ENCODE measurements at regions not wholly inside any gene's neighbourhood (a gene's known extent, or its start where the extent isn't known, plus 50 kb on each side); places are given as distances from the start of the nearest gene placed in this dataset.

DNA sequence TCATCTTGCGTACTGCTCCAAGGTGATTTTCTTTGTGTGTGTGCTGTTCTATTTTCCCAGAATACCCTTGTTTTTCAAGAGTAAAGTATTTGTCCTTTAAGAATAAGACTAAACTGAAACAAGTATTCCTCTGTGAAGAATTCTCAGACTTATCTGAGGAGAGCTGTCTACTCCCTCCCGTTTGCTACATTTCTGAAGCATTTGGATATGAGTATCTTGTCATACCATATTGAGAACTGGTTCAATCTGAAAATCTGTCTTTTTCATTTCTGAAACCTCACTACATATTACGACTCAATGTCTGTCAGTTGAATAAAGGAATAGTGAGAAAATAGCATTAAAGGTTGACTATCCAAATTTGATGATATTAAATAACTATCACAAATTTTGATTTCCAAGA is 159.4 kb downstream of the PMAIP1 start:
- H3K4me3 ChIP-seq (ENCODE audit: low read depth, low read length), result no peak overlapping the region
- H3K36me3 ChIP-seq (ENCODE audit: insufficient read depth), result no peaks in the 10 kb centered on the region
- DNase-seq (ENCODE audit: extremely low spot score), result no peak
- 86% methylated on average over 3 of the region's 3 CpGs for WGBS
- H3K4me1 ChIP-seq (ENCODE audit: insufficient read depth), result no peaks in the 10 kb centered on the region
- H3K27ac ChIP-seq (ENCODE audit: low read depth), result no peak overlapping the region

DNA sequence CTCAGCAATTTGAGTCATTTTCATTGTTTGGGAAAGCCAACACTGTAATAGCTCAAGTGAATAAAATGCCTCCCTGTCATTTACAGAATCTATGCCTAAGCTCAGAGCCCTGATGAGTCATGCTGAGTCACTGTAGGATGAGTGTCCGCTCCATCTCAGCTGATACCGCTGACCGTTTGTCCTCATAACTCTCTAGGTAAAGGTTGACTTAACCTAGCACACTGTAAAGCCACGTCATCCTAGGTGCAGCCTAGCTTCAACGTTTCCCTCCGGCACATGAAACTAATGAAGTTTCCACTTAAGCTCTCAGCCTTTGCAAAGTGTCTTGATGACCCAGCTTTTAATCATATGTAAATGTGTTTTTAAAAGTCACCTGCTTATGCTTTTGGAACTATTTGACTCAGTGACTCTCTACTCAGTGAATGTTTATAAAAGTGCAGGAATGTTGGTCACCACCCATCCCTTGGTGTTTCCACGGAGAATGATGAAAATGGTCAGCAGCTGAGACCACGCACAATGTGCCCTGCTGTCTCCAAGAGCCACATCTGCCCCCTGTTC is 154.0 kb downstream of the PMAIP1 start:
- DNase-seq (ENCODE audit: extremely low spot score), result no peak
- Histone ChIP-seq H3K4me3 (ENCODE audit: low read depth, low read length) (no peak overlapping the region), H3K27ac (ENCODE audit: low read depth) (no peak overlapping the region), H3K36me3 (ENCODE audit: insufficient read depth) (no peaks in the 10 kb centered on the region), H3K4me1 (ENCODE audit: insufficient read depth) (no peaks in the 10 kb centered on the region)
- 70% methylated on average over 8 of the region's 8 CpGs for WGBS

DNA sequence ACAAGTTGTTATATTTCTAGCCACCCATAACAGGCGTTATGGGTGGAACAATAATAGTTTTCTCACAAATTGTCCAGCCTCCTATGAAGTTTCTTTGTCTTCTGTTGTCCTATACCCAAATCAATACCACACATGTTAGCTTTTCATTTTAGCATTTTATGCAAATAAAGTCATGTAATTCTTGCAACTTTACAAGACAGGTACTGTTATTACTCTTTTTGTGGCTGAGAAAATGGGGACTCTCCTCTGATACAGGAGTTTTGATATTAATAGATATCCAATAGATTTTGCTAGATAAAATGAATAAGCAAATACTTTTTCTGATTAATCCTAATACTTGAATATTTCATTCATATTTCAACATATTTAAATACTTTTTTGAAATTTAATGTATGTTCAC is 151.0 kb downstream of the PMAIP1 start:
- 92% methylated on average over 1 of the region's 1 CpG for WGBS
- Histone ChIP-seq H3K4me3 (ENCODE audit: low read depth, low read length) (no peak overlapping the region), H3K4me1 (ENCODE audit: insufficient read depth) (no peaks in the 10 kb centered on the region), H3K36me3 (ENCODE audit: insufficient read depth) (no peaks in the 10 kb centered on the region), H3K27ac (ENCODE audit: low read depth) (no peak overlapping the region)
- no peak for DNase-seq (ENCODE audit: extremely low spot score)

DNA sequence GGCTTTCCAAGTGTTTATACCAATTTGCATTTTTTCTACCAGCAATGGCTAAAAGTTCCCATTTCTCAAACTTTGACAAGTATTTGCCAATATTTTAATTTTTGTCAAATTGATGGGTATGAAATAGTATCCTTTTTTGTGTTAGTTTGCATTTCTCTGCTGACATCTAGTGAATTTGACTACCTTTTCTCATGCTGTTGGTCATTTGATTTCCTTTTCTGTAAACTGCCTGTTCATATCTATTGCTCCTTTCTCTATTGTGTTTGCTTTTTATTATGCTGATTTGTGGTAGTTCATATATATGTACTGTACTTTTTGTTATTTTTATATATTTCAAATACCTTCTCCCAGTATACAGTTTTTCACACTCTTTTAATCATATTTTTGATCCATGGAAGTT is 149.4 kb downstream of the PMAIP1 start:
- Histone ChIP-seq H3K4me3 (ENCODE audit: low read depth, low read length) (no peak overlapping the region), H3K36me3 (ENCODE audit: insufficient read depth) (no peaks in the 10 kb centered on the region), H3K4me1 (ENCODE audit: insufficient read depth) (no peaks in the 10 kb centered on the region), H3K27ac (ENCODE audit: low read depth) (no peak overlapping the region)
- no peak for DNase-seq (ENCODE audit: extremely low spot score)

DNA sequence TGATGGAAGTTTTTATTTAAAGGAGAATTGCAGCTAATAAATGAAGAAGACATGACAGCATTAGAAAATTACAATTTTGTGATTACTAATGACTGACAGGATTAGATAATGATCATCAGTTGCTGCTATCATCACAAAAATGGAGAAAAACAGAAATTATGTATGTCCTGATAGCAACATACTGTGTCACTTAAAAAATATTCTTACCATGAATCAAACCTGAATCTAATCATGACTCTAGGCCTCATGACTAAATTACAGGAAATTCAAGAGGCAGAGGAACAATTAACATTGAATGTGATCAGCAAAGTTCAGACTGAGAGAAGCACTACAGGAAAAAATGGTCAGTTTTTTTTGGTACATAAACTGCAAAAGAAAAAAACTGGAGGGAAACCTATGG is 147.8 kb downstream of the PMAIP1 start:
- no peak overlapping the region for H3K4me3 ChIP-seq (ENCODE audit: low read depth, low read length)
- H3K36me3 ChIP-seq (ENCODE audit: insufficient read depth), result no peaks in the 10 kb centered on the region
- H3K27ac ChIP-seq (ENCODE audit: low read depth), result no peak overlapping the region
- no peaks in the 10 kb centered on the region for H3K4me1 ChIP-seq (ENCODE audit: insufficient read depth)
- DNase-seq (ENCODE audit: extremely low spot score), result no peak

DNA sequence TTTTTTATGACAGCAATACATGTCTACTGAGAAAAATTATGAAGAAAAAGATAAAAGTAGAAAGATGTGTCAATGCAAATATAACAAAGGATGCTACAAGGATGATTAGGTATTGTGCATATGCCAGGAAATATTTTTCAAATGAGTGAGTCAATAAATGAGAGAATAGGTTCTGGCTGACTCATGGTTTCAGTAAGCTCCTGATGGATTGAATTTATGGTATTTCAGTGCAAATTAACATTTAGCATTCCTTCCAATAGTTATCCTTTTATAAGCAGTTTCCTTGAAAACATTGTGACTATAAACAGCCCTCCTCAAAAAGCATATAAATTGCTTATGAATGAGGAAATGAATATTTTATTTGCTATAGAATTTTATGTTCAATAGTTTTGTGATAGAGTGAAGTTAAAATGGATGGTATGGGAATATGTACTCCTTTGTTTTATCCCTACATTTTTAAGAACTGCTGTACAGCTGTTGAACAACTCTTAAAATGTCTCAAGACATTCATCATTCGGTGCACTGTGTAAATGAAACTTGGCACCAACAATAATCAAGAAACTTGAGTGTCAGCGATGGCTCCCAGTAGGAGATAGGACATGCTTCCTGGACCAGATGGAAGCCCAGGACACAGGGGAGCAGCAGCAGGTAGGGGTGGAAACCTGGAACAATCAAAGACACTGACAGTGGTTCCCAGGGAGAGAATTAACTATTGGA is 144.7 kb downstream of the PMAIP1 start:
- no peaks in the 10 kb centered on the region for H3K36me3 ChIP-seq (ENCODE audit: insufficient read depth)
- H3K27ac ChIP-seq (ENCODE audit: low read depth), result no peak overlapping the region
- DNase-seq (ENCODE audit: extremely low spot score), result no peak
- no peaks in the 10 kb centered on the region for H3K4me1 ChIP-seq (ENCODE audit: insufficient read depth)
- H3K4me3 ChIP-seq (ENCODE audit: low read depth, low read length), result no peak overlapping the region
- 82% methylated on average over 2 of the region's 2 CpGs for WGBS

DNA sequence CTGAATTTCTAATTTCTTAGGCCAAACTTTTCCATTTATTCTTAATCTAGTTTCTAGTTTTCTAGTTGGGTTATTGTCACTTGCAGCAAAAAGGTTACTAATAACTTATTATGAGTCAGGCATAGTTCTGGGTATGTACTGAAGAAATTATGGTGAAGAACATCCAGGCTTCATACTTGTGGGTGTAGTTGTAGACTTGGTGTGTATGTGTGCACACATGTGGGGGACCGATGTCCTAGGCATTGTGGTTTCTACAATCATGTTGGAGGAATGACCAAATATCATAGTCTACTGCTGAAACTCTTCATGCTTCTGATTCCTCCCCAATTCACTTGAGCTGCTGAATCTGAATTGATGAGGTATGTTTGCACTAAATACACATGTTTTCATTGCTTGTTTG is 141.2 kb downstream of the PMAIP1 start:
- DNase-seq (ENCODE audit: extremely low spot score), result no peak
- H3K27ac ChIP-seq (ENCODE audit: low read depth), result no peak overlapping the region
- 98% methylated on average over 1 of the region's 1 CpG for WGBS
- no peaks in the 10 kb centered on the region for H3K4me1 ChIP-seq (ENCODE audit: insufficient read depth)
- no peaks in the 10 kb centered on the region for H3K36me3 ChIP-seq (ENCODE audit: insufficient read depth)
- no peak overlapping the region for H3K4me3 ChIP-seq (ENCODE audit: low read depth, low read length)

DNA sequence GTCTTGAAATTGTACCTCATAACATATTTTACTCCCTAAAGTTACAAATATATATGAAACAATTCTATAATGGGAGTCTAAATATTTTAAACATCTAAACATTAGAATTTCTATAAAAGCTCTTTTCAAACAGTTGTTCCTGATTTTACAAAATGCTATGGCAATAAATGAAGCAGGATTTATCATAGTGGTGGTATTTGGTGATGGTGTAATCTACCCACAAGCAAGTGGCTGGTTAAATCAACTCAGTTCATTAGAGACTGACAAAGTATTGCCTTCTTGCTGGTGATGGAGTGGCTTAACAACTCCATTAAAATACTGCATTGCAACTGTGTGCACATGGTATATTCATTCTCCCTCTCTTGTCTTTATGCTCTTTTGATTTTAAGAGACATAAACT is 138.9 kb downstream of the PMAIP1 start:
- Histone ChIP-seq H3K27ac (ENCODE audit: low read depth) (no peak overlapping the region), H3K36me3 (ENCODE audit: insufficient read depth) (no peaks in the 10 kb centered on the region), H3K4me3 (ENCODE audit: low read depth, low read length) (no peak overlapping the region), H3K4me1 (ENCODE audit: insufficient read depth) (no peaks in the 10 kb centered on the region)
- DNase-seq (ENCODE audit: extremely low spot score), result no peak

DNA sequence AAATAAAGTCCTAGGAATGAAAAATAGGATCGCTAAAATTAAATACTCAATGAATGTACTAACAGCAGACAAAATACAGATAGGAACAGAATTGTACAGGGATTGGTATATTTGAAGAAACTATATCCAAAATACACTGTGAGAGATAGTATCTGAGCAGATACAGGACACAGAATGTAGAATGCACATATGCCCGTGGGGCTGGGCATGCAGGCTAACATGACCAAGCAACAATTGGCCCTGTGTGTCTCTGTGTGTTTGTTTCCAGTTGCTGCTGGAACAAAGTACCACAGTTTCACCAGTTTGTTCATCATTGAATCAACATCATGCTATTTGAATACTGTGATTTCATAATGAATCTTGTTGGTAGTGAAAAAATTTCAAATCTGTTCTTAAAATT is 127.6 kb downstream of the PMAIP1 start:
- no peak overlapping the region for H3K27ac ChIP-seq (ENCODE audit: low read depth)
- 68% methylated on average over 2 of the region's 2 CpGs for WGBS
- no peaks in the 10 kb centered on the region for H3K36me3 ChIP-seq (ENCODE audit: insufficient read depth)
- no peak overlapping the region for H3K4me3 ChIP-seq (ENCODE audit: low read depth, low read length)
- no peak for DNase-seq (ENCODE audit: extremely low spot score)
- H3K4me1 ChIP-seq (ENCODE audit: insufficient read depth), result no peaks in the 10 kb centered on the region

DNA sequence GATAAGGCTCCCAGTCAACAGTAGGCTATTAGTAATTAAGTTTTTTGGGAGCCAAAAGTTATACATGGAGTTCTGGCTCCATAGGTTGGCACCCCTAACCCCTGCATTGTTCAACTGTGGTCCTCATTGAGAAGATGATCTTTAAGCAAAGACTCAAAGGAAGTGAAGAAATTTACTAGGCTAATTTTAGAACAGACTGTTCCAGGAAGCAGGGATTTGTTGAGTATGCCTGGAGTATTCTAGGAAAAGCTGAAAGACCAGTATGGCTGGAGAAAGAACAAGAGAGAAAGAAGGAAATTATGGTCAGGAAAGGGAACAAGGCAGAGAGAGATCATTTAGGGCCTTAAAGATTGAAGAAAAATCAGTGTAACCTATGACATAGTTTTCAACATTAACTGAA is 125.1 kb downstream of the PMAIP1 start:
- Histone ChIP-seq H3K4me1 (ENCODE audit: insufficient read depth) (no peaks in the 10 kb centered on the region), H3K4me3 (ENCODE audit: low read depth, low read length) (no peak overlapping the region), H3K27ac (ENCODE audit: low read depth) (no peak overlapping the region), H3K36me3 (ENCODE audit: insufficient read depth) (no peaks in the 10 kb centered on the region)
- no peak for DNase-seq (ENCODE audit: extremely low spot score)

DNA sequence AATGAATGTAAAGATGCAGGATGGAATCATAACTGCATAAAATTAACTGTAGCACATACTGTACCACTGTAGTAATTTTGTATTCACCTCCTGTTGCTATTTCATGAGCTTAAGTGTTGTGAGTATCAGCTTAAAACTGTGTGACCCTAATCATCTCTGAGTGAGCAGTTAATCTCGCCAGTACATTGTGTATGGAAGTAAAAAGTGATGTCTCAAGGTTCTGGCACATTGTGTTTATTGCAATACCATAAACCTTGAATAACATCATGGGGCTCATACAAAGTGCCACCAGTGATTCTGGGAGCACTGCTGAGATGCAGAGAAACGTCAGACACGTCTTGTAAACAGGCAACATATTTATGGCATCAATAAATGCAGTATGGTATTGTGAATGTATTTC is 124.5 kb downstream of the PMAIP1 start:
- H3K36me3 ChIP-seq (ENCODE audit: insufficient read depth), result no peaks in the 10 kb centered on the region
- DNase-seq (ENCODE audit: extremely low spot score), result no peak
- H3K27ac ChIP-seq (ENCODE audit: low read depth), result no peak overlapping the region
- no peak overlapping the region for H3K4me3 ChIP-seq (ENCODE audit: low read depth, low read length)
- no peaks in the 10 kb centered on the region for H3K4me1 ChIP-seq (ENCODE audit: insufficient read depth)
- WGBS, result 39% methylated on average over 3 of the region's 3 CpGs

DNA sequence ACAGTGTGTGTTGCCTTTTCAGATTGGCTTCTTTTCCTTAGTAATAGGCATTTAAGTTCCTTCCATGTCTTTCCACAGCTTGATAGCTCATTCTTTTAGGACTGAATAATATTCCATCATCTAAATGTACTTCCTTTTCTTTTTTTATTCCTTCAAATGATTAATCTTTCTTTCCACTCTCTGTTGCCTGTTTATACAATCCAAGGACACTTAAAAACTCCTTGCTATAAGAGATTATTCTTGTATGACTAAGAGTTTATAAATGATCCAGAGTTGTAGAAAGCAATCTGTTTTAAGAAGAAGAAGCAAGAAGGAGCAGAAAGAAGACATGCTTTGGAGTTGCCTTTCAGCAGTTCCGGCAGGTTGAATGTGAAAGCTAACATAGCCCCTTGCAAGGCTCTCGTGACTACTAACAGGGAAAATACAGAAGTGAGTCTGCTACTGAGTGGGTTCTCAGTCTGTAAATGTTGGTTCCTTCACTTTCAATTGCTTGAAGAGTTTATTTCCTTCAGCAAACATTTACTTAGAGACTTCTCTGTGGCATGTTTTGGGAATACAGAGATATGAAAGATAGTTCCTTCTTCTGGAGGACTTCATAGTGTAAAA is 123.0 kb downstream of the PMAIP1 start:
- Histone ChIP-seq H3K27ac (ENCODE audit: low read depth) (no peak overlapping the region), H3K36me3 (ENCODE audit: insufficient read depth) (no peaks in the 10 kb centered on the region), H3K4me1 (ENCODE audit: insufficient read depth) (no peaks in the 10 kb centered on the region), H3K4me3 (ENCODE audit: low read depth, low read length) (no peak overlapping the region)
- 58% methylated on average over 2 of the region's 2 CpGs for WGBS
- DNase-seq (ENCODE audit: extremely low spot score), result no peak

DNA sequence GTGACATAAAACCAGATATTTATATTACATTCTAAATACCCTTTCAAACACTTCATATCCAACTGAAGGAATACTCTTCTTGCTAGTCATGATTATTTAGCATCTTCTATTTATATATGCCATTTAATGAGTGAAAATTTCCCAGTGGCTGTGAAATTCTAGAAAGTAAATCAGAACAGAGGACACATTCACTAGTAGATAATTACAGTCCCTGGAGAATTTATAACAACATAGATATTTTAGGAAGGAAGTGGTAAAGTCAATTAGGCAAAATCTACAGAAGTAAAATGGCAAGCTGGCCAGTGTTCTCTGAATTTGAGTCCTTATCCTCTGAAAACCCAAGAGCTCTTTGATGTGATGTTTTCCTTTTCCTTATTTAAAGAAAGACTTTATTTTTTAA is 121.8 kb downstream of the PMAIP1 start:
- no peak for DNase-seq (ENCODE audit: extremely low spot score)
- no peaks in the 10 kb centered on the region for H3K4me1 ChIP-seq (ENCODE audit: insufficient read depth)
- H3K27ac ChIP-seq (ENCODE audit: low read depth), result no peak overlapping the region
- H3K36me3 ChIP-seq (ENCODE audit: insufficient read depth), result no peaks in the 10 kb centered on the region
- H3K4me3 ChIP-seq (ENCODE audit: low read depth, low read length), result no peak overlapping the region

DNA sequence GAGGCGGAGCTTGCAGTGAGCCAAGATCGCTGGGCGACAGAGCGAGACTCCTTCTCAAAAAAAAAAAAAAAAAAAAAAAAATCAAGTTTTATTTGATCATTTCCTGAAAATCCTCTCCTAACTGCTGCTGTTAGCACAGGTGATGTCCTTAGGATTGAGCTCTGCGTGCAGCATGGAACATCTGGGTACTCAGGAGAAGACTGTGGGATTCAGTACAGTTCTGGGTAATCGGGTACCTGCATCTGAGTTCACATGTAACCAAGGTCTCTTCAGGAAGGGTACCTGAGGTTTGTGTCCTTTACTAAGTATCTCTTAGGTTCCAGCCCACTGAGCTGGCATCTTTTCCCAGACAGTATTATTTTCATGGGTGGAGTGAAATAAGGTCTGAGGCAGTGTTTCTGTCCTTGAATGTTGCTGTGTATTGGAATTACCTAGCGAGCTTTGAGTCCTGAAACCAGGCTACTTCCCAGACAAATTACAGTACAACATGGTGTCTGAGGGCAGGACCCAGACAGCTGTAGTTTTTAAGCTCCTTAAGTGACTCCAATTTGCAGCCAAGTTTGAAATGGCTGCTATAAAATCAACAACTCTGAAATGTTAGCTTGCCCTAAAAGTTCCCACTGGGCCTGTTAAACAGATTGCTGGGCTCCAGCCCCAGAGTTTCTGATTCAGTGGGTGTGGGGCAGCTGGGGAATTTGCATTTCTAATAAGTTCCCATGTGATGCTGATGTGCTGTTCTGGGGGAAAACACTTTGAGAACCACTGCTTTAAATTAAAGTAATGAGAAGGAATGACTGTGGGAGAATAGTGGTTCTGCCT is 120.5 kb downstream of the PMAIP1 start:
- no peak overlapping the region for H3K4me3 ChIP-seq (ENCODE audit: low read depth, low read length)
- WGBS, result 86% methylated on average over 7 of the region's 7 CpGs
- H3K27ac ChIP-seq (ENCODE audit: low read depth), result no peak overlapping the region
- no peak for DNase-seq (ENCODE audit: extremely low spot score)
- H3K36me3 ChIP-seq (ENCODE audit: insufficient read depth), result no peaks in the 10 kb centered on the region
- no peaks in the 10 kb centered on the region for H3K4me1 ChIP-seq (ENCODE audit: insufficient read depth)
